ENCODE measurements at regions not wholly inside any gene's neighbourhood (a gene's known extent, or its start where the extent isn't known, plus 50 kb on each side); places are given as distances from the start of the nearest gene placed in this dataset.

GRCh38 chr22:27566602-27567001, 235.0 kb downstream of the MN1 start:
- Histone ChIP-seq H2BK120ac (ENCODE audit: low read depth, low read length, poor library complexity, severe bottlenecking) (no peak overlapping the region), H3K18ac (ENCODE audit: insufficient read length, low read depth, low read length) (no peak overlapping the region), H3K4me2 (ENCODE audit: insufficient read depth, insufficient read length, low read length) (no peak overlapping the region), H3K79me2 (ENCODE audit: insufficient read depth, low read length) (no peaks in the 10 kb centered on the region), H3K9ac (ENCODE audit: extremely low read depth, insufficient read length, low read length) (no peak overlapping the region), H3K4me1 (ENCODE audit: insufficient read depth, low read length) (no peaks in the 10 kb centered on the region), H3K27ac (ENCODE audit: insufficient read length, low read depth, low read length) (no peak overlapping the region), H2BK12ac (ENCODE audit: insufficient read length, low read depth, low read length) (no peak overlapping the region), H3K27me3 (ENCODE audit: insufficient read depth, low read length) (no peaks in the 10 kb centered on the region), H3K4ac (ENCODE audit: low read depth, low read length) (no peak overlapping the region), H3K23me2 (ENCODE audit: insufficient read length, low read depth, low read length, poor library complexity, severe bottlenecking) (no peaks in the 10 kb centered on the region), H3K9me3 (ENCODE audit: control insufficient read depth, low read depth, low read length) (no peaks in the 10 kb centered on the region), H3T11ph (ENCODE audit: low read length) (no peak overlapping the region), H3K14ac (ENCODE audit: insufficient read depth, low read length) (no peak overlapping the region), H3K56ac (ENCODE audit: insufficient read length, low read depth, low read length) (no peak overlapping the region), H4K8ac (replicated peaks; ENCODE audit: insufficient read length, low read depth, low read length) (no peak overlapping the region), H3K79me1 (ENCODE audit: insufficient read depth, low read depth, low read length, poor library complexity, severe bottlenecking) (no peaks in the 10 kb centered on the region), H2BK20ac (ENCODE audit: low read depth, low read length, poor library complexity, severe bottlenecking) (no peak overlapping the region), H4K91ac (ENCODE audit: insufficient read length, low read depth, low read length) (no peak overlapping the region), H3K23ac (ENCODE audit: insufficient read length, low read depth, low read length) (no peak overlapping the region), H2BK5ac (ENCODE audit: insufficient read length, low read length) (no peak overlapping the region), H4K5ac (ENCODE audit: insufficient read length, low read depth, low read length) (no peak overlapping the region), H4K20me1 (ENCODE audit: control insufficient read depth, insufficient read depth, insufficient read length) (no peaks in the 10 kb centered on the region), H2BK15ac (ENCODE audit: low read depth, low read length) (no peak overlapping the region), H2AK5ac (ENCODE audit: insufficient read length, low read length) (no peak overlapping the region), H2AFZ (ENCODE audit: low read length) (no peak overlapping the region)
- Mint-ChIP-seq H3K27ac (no peak overlapping the region), H3K27me3 (ENCODE audit: low read depth) (peaks cover 67% of the 10 kb centered on the region), H3K9me3 (no peaks in the 10 kb centered on the region; a peak in 1 of 5 replicates), H3K36me3 (ENCODE audit: insufficient read depth in 1 of 3, low read depth in 3 of 3) (no peaks in the 10 kb centered on the region), H3K4me3 (no peak overlapping the region), H3K4me1 (peaks cover 3 to 5% of the 10 kb centered on the region in 2 experiments)
- no peak for TF ChIP-seq CTCF (conservative IDR thresholded peaks at IDR 0.05)
- no CpG with 5 or more reads among the region's 9 CpGs for WGBS (ENCODE audit: extremely low coverage, insufficient read length, low lambda C conversion rate)
- no peak for DNase-seq
